Thyroid gland (tissue), 4 donors: ENCODE measurements at regions not wholly inside any gene's neighbourhood (a gene's known extent, or its start where the extent isn't known, plus 50 kb on each side); places are given as distances from the start of the nearest gene placed in this dataset.

Source experiments
- POLR2A ChIP-seq, 2 donors: fragments of 450-650 bp; IDR thresholded peaks; one replicate each; pipeline ENCODE4 v1.6.1; 2017; ENCODE audit warnings: antibody characterized with exemption in 2 of 2, mild to moderate bottlenecking in 2 of 2, moderate library complexity in 1 of 2
- TF ChIP-seq, protein P1 (sequence below), 6 experiments: fragments of 200-600 bp in 3 of 6; fragments of 450-650 bp in 3 of 6; sonication (generic) in 3 of 6; IDR thresholded peaks; one replicate each; pipeline ENCODE4 v1.5.1; 2016 to 2019; ENCODE audit warnings: antibody characterized with exemption in 6 of 6, mild to moderate bottlenecking in 2 of 6, inconsistent platforms in 1 of 6, moderate library complexity in 1 of 6

DNA sequence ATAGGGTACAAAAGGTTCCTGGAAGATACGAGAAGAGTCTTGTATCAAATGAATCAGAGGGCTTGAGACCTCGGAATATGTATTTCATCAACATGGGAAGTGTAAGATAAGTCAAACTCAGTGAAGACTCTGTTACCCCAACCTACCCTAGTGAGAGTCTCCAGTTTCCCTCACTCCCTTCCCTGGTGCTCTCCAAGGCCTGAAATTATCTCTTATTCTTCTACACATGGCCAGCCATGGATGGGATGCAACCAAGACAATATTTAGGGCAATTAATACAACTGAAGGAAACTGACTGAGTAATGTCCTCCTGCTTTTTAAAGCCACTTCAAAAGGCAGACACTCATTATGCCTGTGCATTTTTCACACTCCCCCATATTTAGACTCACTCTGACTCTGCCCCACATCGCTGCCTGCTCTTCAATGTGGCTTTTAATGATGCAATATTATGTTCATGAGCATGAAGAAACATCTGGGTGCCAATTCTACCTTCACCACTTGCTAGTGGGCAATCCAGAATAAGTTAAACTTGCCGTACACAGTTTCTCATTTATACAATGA, 137.1 kb upstream of the THBS1 start:
- TF ChIP-seq, protein P1, sequence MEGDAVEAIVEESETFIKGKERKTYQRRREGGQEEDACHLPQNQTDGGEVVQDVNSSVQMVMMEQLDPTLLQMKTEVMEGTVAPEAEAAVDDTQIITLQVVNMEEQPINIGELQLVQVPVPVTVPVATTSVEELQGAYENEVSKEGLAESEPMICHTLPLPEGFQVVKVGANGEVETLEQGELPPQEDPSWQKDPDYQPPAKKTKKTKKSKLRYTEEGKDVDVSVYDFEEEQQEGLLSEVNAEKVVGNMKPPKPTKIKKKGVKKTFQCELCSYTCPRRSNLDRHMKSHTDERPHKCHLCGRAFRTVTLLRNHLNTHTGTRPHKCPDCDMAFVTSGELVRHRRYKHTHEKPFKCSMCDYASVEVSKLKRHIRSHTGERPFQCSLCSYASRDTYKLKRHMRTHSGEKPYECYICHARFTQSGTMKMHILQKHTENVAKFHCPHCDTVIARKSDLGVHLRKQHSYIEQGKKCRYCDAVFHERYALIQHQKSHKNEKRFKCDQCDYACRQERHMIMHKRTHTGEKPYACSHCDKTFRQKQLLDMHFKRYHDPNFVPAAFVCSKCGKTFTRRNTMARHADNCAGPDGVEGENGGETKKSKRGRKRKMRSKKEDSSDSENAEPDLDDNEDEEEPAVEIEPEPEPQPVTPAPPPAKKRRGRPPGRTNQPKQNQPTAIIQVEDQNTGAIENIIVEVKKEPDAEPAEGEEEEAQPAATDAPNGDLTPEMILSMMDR (IDR thresholded peaks at IDR 0.05) = no peak
- no peak for TF ChIP-seq POLR2A (IDR thresholded peaks at IDR 0.05)
